GM12892 (cell line): ENCODE measurements at regions not wholly inside any gene's neighbourhood (a gene's known extent, or its start where the extent isn't known, plus 50 kb on each side); places are given as distances from the start of the nearest gene placed in this dataset.

Experiments used
- DNase-seq: peaks from one replicate; pipeline ENCODE4 v3.0.0; 2011; ENCODE audit not compliant: insufficient read length
- FAIRE-seq: peaks from 2 replicates; lab custom pipeline; 2011; peaks lifted over from hg19 to GRCh38; lab: Jason Lieb, UNC
- POLR2A ChIP-seq: IDR thresholded peaks from 2 replicates; pipeline ENCODE4 v1.6.1; 2011; ENCODE audit warnings: low read depth, low read length, control low read depth
- POLR2AphosphoS5 ChIP-seq: IDR thresholded peaks from 2 replicates; pipeline ENCODE4 v1.6.1; 2011; ENCODE audit warnings: low read depth, low read length, control low read depth
- TAF1 ChIP-seq: IDR thresholded peaks from 2 replicates; pipeline ENCODE4 v1.6.1; 2011; ENCODE audit warnings: low read depth, mild to moderate bottlenecking, control low read depth, low read length, borderline replicate concordance

DNA sequence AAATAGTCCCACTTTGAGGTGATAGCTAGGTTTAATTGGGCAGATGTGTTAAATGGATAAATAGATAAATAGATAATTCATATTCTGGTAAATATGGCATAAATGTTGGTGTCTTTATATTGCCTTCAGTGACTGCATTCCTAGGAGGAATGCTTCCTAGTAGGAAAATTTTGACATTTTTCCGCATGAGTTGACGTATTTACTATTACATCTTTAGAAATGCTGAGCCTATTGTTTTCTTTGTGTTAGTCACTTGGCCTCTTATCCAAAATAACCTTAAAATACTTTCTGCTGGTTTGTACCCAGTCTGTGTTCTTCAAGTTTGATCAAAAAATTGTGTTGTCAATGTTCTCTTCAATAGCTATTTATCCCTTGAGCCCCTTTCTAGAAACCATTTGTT, 495.6 kb upstream of the ZEB2 start:
- no peak for FAIRE-seq

DNA sequence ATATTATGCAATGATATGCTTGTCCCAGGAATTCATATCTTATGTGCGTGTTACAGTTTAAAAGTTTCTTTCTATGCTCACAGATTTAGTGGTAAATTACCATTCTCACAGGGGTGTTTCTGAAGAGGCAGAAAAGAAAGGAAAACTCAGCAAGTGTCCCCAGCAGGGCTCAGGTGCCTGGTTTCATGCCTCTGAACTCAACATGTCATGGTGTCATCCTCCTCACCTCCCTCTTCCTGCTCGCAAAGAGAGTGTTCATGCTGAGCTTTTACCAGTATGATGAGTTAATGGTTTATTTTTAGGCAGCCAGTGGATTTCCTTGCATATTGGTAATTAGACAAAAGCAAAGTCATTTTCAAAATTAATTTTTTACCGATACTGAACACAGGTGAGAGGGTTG, 492.9 kb upstream of the ZEB2 start:
- FAIRE-seq (no peak), DNase-seq (no peak)
- TF ChIP-seq TAF1 (no peak), POLR2AphosphoS5 (no peak), POLR2A (no peak)

More for the DNA sequence above, 495.6 kb upstream of the ZEB2 start:
- no peak for TF ChIP-seq TAF1
- TF ChIP-seq POLR2A, result no peak
- no peak for TF ChIP-seq POLR2AphosphoS5
- no peak for DNase-seq

DNA sequence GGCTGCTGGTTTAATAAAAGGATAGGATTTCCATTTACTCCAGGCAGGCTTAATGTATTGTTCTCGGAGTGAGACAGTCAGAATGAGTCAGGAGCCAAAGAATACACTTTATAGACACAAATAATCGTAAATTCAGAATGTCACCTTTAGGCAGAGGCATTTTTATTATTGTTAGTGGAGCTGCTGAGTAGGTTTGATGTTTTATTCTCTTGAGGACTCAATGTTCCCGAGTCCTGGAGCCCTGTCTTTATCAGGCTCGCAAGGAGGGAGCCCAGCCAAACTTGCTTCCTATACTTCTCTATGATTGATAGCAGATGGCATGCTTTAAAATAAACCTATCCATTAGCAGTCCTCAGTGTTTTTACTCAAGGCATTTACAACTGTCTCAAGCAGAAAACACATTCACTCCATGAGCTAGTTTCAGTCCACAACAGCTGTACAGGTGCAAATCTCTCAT, 492.3 kb upstream of the ZEB2 start:
- TF ChIP-seq POLR2A (no peak), POLR2AphosphoS5 (no peak), TAF1 (no peak)
- DNase-seq, result no peak
- no peak for FAIRE-seq

DNA sequence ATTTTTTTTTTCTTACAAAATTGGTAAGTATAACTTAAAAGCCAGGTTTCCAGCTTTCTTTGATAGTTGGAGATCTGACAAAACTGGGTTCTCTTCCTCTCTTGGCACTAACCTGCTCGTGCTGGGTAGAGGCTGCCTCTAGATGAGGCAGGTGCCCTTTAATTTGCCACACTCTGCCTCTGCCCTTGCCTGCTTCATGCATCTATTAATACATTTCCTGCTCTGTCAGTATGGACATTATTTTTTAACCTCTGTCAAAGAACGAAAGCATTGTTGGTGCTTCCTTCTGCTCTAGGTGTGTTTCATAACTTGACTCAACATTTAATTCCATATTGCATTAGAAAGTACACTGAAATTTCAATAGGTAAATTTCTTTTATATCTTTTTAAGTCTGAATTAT, 490.7 kb upstream of the ZEB2 start:
- TF ChIP-seq POLR2A (no peak), POLR2AphosphoS5 (no peak)
- DNase-seq (no peak), FAIRE-seq (no peak)

DNA sequence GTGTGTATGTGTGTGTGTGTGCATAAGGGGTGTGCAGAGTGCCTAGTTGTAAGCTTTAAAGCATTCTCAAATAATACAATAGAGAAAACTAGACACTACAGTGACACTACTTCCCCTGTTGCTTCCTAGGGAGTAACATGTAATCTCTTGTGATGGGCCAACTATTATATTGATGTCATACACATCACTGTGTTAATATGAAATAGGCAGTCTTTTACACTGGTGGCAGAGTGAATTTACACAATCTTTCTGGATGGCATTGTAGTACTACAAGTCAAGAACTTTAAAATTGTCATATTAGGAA, 488.0 kb upstream of the ZEB2 start:
- TF ChIP-seq TAF1, result no peak
- TF ChIP-seq POLR2A, result no peak
- no peak for TF ChIP-seq POLR2AphosphoS5
- FAIRE-seq (no peak), DNase-seq (no peak)

DNA sequence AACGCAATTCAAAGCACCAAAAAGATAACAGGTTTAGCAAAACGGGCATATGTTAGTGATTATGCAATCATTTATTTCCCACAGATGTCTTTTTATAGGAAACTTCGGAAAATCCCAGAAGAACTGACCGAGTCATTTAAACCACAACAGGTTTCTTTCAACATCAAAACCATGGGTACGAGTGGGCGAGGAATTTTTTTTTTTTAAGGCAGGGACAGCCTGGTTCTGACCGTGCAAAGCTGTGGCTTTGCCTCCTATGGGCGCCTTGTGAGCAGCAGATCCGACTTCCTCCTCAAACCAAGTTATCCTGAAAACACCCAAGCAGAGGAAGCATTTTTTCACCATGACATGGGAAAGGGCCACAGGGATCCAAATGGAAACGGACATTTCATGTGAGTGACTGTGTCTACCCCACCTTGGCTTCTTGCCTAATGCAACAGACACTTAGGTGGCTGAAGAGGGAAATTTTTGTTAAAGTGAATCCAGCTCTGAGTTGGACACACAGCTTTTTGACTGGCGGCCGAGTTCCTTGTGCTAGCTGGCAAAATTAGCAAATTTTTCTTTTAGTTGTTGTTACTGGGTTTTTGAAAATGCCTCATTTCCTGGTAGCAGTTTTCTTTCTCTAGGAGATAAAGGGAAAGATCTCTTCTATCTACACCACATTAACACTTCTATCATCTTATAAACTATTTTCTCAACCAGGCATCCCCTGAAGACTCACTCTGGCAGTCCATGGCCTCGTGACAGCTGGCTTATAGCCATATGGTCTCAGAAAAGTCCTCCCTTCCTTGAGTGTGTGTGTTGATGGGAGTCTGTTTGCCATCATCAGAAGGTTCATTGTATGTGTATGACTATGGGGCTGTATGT, 487.4 kb upstream of the ZEB2 start:
- DNase-seq (no peak), FAIRE-seq (no peak)
- TF ChIP-seq POLR2AphosphoS5 (no peak), POLR2A (no peak), TAF1 (no peak)

DNA sequence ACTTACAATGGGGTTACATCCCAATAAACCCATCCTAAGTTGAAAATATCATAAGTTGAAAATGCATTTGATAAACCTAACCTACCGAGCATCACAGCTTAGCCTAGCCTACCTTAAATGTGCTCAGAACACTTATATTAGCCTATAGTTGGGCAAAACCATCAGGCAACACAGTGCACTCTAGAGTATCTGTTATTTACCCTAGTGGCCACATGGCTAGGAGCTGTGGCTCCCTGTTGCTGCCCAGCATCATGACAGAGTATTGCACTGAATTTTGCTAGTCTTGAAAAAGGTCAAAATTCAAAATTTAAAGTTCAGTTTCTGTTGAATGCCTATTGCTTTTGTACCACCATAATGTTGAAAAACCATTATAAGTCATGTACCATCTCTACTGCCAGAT, 482.7 kb upstream of the ZEB2 start:
- no peak for FAIRE-seq
- DNase-seq, result no peak
- TF ChIP-seq TAF1 (no peak), POLR2AphosphoS5 (no peak), POLR2A (no peak)

DNA sequence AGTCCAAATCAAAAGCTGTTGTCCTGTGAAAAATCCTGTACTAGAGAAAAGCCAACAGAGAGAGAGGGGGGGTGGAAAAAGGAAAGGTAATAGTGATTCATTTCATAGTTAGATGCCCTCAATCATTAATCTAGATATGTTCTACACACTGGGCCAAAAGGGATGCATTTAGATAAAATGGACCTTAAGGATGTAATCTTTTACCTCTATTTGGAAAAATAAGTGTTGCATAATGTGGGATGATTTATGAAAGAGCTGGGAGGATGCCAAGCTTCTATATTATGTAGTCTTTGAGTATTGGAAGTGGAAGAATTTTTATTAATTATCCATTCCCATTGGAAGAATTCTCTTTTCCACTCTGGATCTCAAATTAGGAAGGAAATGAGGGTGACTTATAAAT, 480.5 kb upstream of the ZEB2 start:
- DNase-seq, result no peak
- no peak for TF ChIP-seq TAF1
- no peak for TF ChIP-seq POLR2A
- TF ChIP-seq POLR2AphosphoS5, result no peak
- no peak for FAIRE-seq

DNA sequence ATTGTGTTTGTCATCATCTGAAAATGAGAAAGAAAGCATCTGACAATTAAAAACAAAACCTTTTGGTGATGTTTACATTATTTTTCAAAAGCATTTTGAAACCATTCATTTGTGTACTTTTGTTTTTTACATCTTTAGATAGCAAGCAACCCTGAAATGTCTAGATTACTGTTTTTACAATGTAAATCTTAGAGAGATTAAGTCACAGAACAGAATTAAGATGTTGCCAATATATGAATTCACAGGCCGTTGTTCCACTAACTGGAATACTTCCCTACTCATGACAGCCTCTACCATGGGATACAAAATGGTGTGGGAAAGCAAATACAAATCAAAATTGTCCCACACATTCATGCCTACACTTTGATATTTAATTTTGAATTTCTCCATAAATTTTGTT, 480.0 kb upstream of the ZEB2 start:
- FAIRE-seq (no peak), DNase-seq (no peak)
- TF ChIP-seq POLR2AphosphoS5 (no peak), TAF1 (no peak), POLR2A (no peak)

DNA sequence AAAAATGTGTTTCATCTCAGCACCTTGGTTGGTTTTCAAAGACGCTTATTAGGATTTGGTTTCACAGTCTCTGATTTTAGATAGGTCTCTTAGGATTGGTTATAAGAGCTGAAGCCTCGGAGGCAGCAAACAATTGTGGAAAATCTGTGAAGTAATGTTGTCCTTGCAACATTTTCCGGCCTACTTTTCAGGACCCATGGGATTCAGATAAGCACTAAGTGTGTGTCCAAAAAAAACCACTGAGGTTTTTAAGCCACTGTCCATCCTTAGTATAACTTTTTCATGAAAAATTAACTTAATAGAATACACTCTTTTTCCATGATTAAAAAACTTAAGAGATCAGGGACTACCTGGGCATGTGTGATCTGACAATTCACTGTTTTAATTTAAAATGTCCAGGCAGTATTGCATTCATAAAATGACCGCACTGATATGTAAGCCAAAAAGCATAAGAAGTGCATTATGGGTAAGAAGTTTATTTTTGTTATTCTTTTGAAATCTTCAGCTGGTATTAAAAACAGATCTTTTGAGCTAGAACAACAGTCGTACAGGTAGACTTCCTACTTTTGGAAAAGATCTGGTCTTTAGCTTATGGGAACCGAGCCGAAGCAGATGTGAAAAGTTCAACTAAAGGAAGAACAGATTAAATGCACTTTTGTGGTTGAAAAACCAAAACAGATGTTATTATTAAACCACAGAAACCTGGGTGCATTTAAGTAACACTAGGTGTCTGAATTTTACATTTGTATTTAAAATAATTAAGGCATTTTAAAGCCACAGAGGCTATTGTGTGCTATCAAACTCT, 479.4 kb upstream of the ZEB2 start:
- FAIRE-seq (no peak), DNase-seq (no peak)
- no peak for TF ChIP-seq POLR2A
- no peak for TF ChIP-seq TAF1
- no peak for TF ChIP-seq POLR2AphosphoS5

DNA sequence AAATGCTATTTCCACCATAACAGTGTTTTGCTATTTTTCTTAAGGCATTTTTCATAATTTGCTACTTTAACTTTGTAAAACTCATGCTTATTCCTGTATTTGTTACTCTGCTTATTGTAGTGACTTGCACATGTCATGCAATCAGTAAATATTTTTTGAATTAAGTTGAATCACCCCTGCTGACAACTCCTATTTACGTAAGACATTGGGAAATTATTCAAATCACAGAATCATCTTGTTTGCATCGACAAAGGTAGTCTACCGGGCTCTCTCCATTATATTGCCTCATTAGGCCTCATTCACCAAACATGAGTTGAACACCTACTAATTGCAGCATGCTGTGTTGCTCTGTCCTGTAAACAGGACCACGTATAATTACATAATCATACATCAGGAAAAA, 478.5 kb upstream of the ZEB2 start:
- no peak for FAIRE-seq
- no peak for DNase-seq
- no peak for TF ChIP-seq POLR2AphosphoS5
- no peak for TF ChIP-seq TAF1
- TF ChIP-seq POLR2A, result no peak
